ENCODE measurements at regions not wholly inside any gene's neighbourhood (a gene's known extent, or its start where the extent isn't known, plus 50 kb on each side); places are given as distances from the start of the nearest gene placed in this dataset.

GRCh38 chr1:37372302-37372701, 102.1 kb upstream of the ZC3H12A start:
- Histone ChIP-seq H4K20me1 (replicated peaks; ENCODE audit: insufficient read depth) (no peaks in the 10 kb centered on the region), H3K4me2 (no peak overlapping the region), H3K4me1 (ENCODE audit: insufficient read depth) (no peaks in the 10 kb centered on the region), H3F3A (replicated peaks; ENCODE audit: low read depth) (no peaks in the 10 kb centered on the region), H3K9me2 (ENCODE audit: insufficient read depth) (no peaks in the 10 kb centered on the region), H3K27me3 (ENCODE audit: insufficient read depth) (no peaks in the 10 kb centered on the region), H2AFZ (no peak overlapping the region), H3K27ac (ENCODE audit: low read depth) (no peak overlapping the region), H3K36me3 (ENCODE audit: insufficient read depth) (no peaks in the 10 kb centered on the region), H3K4me3 (no peak overlapping the region), H3K79me2 (replicated peaks; ENCODE audit: insufficient read depth) (no peaks in the 10 kb centered on the region)
- Mint-ChIP-seq H3K36me3 (ENCODE audit: low read depth) (no peaks in the 10 kb centered on the region), H3K4me1 (no peaks in the 10 kb centered on the region), H3K27me3 (ENCODE audit: insufficient read depth, low read depth, poor library complexity) (peaks cover 8% of the 10 kb centered on the region), H3K9me3 (no peaks in the 10 kb centered on the region), H3K27ac (no peak overlapping the region), H3K4me3 (no peak overlapping the region)
- DNase-seq (ENCODE audit: low spot score) (no peak), ATAC-seq (no peak)
- TF ChIP-seq ETS1 (IDR thresholded peaks at IDR 0.05) (no peak), REST (IDR thresholded peaks at IDR 0.05; ENCODE audit: unreplicated experiment) (no peak), JUNB (IDR thresholded peaks at IDR 0.05; ENCODE audit: unreplicated experiment) (no peak), ZNF462 (CRISPR knock-in tag; IDR thresholded peaks at IDR 0.05) (no peak), ZNF331 (CRISPR knock-in tag; IDR thresholded peaks at IDR 0.05; ENCODE audit: low read depth) (no peak), CTCF (conservative IDR thresholded peaks at IDR 0.05; ENCODE audit: low read depth in 2 of 2) (no peak), STAT1 (IDR thresholded peaks at IDR 0.05; ENCODE audit: unreplicated experiment) (no peak)
